GM21576 (cell line): ENCODE measurements at regions not wholly inside any gene's neighbourhood (a gene's known extent, or its start where the extent isn't known, plus 50 kb on each side); places are given as distances from the start of the nearest gene placed in this dataset.
"Not testable (repeated sequence)": the region's sequence is repeated elsewhere in the genome, so short reads cannot be mapped to it uniquely, and the experiment has no call there.

Experiments
- ATAC-seq: cut with Tn5 transposase; IDR thresholded peaks from one replicate; pipeline ENCODE4 v1.9.1; 2021; ENCODE audit warnings: mild to moderate bottlenecking, moderate library complexity; ENCODE audit not compliant: unreplicated experiment

DNA sequence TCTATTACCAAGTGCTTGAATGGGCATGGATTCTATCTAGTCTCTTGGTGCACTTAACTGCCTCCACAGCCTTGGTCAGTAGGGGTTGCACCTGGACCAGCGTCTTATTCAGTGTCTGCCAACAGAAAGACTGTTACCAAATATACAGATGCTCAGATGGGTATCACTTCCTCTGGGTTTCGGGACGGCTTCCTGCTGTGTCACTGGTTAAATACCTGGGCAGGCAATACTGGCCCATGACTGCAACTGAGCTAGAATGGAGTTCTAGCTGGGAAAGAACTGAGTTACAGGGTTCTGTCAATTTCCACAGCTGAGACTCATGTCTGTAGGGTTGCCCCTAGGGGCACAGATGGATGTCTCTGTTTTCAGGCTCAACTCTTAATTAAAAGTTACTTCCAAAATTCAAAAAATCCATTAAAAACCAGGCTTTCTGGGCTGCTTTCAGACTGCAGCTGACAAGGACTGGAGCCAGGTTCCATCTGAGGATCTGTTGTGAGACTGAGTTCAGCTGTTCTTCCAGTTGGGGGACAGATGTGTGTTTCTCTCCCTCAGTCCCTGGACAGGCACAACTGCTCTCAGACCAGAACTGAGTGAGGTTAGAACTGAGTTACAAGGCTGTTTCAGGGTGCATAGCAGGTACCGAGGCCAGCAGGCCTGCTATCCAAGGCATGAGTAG is 789.6 kb upstream of the SLC8A1 start:
- ATAC-seq, result no peak

DNA sequence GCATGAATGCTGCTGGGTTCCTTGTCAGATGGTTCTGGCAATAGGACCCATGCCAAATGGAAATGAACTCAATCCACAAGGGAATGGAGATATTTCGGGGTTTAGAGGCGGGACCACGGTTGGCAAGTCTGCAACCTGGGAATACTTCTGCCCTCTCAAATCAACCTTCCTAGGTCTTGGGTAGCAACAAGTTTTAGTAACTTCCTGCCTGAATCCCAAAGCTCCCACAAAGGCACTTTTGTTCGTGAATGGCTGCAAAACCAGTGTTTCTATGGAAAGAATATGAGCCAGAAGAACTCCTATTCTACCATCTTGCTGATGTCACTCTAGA is 790.1 kb upstream of the SLC8A1 start:
- no peak for ATAC-seq

DNA sequence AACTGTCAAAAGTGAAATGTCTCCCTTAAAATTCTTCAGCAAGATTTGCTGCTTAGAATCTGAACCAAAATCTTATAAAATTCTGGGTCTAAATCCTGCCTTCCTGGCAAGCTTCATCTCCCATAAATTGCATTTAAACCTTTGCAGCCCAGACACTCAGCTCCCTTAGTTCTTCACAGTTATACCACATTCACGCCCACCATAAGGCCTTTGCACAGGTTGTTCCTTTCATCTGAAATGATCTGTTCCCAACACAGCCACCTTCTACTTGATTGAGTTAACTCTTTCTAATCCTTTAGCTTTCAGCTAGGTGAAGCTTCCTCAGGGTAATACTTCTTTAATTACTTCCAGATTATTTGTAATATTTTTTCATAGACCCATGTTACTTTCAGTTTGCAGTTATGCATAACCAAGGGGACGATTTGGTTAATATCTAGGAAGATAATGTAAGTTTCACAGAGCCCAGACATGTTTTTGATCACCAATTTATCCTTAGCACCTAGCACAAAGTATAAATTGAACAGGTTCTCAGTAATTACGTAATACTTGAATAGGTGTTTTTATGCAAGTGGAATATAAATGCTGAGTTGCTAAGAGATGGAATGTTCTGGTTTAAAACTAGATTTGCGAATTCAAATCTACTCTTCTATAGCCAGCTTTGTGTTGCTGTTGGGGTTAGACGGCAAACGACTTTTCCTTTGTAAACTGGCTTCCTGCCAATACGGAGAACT is 779.7 kb upstream of the PKDCC start:
- no peak for ATAC-seq

GRCh38 chr2:41283079-41283775 is 764.6 kb upstream of the PKDCC start:
- ATAC-seq, result no peak

DNA sequence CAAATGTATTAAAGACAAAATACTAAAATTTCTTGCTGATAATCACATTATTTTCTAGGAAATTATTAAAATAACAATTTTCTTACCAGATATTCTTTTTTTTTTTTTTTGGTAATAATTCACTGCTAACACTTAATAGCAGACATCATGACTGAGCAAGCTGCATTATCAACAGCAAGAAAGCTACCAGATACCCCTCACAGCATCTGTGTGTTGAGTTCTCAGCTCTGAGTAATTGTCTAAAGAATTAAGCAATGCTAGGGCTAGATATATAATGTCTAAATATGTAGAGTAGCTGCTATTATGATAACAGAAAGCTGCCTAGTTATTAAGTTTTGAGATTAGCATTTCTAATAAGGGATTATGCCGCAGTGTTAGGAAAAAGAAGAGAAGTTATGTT is 754.3 kb upstream of the PKDCC start:
- no peak for ATAC-seq

GRCh38 chr2:41294331-41294730 is 753.5 kb upstream of the PKDCC start:
- no peak for ATAC-seq

DNA sequence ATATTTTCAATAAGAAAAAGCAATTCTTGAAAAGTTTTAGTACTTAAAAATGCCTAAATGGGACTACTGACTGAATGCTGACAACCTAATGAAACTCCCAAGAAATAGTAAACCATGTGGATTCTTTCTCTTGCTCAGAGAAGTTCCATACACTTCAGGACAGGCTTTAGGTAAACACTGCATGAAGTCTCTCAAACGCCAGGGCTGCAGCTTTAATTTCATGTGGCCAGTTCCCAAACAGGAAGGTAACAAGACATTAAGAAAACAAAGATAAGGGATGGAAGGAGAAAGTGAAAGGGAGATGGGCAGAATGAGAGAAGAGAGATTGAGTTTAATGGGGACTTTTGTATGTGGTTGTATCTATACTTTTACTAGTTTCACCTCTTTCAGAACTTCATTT is 734.7 kb upstream of the PKDCC start:
- ATAC-seq, result no peak

GRCh38 chr2:41314511-41315070 is 733.2 kb upstream of the PKDCC start:
- no peak for ATAC-seq

GRCh38 chr2:41319437-41319836 is 728.4 kb upstream of the PKDCC start:
- ATAC-seq, result no peak

GRCh38 chr2:41320491-41320890 is 727.3 kb upstream of the PKDCC start:
- ATAC-seq, result no peak

DNA sequence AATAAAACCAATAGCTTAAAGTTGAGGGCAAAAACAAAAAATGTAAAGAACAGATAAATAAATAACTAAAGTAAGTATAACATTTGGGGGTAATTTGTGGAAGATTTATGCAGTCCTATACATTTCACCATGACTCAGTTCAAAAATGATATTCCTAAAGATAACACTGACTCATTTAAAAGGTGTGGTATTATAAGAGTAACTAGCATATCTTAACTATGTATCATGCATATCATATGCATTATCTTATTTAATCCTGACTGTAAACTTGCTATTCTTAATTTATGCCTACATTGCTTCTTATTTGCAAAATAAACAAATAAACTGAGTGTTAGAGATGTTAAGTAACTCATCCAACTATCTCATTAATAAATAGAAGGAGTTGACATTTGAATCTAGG is 726.5 kb upstream of the PKDCC start:
- no peak for ATAC-seq

DNA sequence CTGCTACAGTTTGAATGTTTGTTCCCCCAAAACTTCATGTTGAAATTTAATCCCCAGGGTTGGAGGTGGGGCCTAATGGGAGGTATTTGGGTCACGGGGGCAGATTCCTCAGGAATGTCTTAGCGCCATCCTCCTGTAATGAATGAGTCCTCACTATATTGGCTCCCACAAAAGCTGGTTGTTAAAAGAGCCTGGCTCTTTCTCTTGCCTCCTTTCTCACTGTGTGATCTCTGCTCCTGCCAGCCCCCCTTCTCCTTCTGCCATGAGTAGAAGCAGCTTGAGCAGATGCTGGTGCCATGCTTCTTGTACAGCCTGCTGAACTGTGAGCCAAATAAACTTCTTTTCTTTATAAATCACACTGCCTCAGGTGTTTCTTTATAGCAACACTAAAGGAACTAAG is 721.0 kb upstream of the PKDCC start:
- no peak for ATAC-seq

- no peak for ATAC-seq
Measured at GRCh38 chr2:41329040-41329439, 718.8 kb upstream of the PKDCC start.

DNA sequence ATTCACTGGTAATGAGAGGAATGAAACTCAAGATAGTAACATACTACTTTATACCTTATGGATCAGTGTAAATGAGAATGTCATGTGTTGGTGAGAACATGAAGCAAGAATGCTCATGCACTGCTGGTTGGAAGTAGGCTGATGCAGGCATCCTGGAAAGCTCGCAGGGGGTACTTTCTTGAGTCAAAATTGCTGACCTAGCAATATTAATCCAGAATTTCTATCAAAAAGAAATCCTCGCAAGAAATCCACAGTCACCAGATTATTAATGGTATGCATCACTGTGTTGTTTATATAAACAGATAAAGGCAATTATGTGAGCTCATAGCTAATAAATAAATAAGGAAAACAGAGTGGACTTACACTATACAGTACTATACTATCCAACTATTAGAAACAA is 713.7 kb upstream of the PKDCC start:
- no peak for ATAC-seq

DNA sequence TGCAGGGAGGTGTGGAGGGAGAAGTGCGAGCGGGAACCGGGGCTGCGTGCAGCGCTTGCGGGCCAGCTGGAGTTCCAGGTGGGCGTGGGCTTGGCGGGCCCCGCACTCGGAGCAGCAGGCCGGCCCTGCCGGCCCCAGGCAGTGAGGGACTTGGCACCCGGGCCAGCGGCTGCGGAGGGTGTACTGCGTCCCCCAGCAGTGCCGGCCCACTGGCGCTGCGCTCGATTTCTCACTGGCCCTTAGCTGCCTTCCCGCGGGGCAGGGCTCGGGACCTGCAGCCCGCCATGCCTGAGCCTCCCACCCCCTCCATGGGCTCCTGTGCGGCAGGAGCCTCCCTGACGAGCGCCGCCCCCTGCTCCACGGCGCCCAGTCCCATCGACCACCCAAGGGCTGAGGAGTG is 712.2 kb upstream of the PKDCC start:
- not testable (repeated sequence) for ATAC-seq

- ATAC-seq, result no peak
Measured at GRCh38 chr2:41337956-41338355, 709.9 kb upstream of the PKDCC start.

DNA sequence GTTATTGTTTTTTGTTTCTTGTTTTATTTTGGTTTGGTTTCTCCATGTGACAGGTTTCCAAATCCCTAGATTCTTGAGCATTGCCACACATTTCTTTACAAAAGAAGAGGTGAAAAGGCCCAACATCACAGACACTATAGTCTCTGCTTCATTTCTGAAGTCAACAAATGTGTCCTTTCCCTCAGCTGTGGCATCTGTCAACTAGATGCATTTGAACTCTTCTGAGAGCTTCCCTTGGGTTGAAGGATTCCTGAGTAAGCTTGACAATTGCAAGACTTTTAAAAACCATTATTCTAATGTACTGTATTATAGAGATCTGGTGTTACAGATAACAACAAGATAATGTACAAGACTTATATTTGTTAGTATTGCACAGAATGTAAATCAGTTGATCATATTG is 703.3 kb upstream of the PKDCC start:
- ATAC-seq, result no peak

DNA sequence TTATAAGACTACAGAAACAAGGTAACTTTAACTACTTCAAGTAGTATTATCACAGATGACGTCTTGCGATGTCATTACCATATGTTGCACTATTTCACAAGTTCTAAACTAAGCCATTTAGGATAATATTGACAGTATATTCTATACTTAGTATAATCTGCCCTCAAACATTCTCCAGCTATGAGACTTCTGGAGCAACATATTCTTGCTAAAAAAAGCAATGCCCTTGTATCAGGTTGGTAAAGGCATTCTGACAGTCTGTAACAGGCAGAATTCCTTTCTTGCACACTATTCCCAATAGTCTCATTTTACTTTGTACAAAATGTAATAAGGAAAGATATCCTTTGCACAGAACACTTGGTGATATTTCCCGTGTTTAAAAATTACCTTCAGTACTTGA is 694.8 kb upstream of the PKDCC start:
- no peak for ATAC-seq

GRCh38 chr2:41355794-41356193 is 692.0 kb upstream of the PKDCC start:
- no peak for ATAC-seq

DNA sequence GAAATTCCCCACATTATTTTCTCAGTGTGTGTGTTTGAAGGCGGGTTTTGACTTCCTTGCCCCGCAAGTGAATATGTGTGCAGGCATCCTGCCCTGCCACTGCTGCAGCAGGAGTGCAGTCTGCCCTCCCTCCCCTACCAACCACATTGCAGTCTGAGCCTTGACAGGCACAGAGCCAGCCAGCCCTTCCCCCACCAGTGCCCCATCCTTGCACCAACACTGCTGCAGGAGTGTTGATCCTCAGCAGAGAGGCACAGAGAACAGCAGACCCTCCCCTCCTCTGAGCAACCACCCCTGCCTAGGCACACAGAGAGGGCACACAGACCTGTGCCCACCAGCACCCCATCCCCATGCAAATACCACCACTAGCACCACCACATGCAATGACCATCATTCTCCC is 683.0 kb upstream of the PKDCC start:
- no peak for ATAC-seq

DNA sequence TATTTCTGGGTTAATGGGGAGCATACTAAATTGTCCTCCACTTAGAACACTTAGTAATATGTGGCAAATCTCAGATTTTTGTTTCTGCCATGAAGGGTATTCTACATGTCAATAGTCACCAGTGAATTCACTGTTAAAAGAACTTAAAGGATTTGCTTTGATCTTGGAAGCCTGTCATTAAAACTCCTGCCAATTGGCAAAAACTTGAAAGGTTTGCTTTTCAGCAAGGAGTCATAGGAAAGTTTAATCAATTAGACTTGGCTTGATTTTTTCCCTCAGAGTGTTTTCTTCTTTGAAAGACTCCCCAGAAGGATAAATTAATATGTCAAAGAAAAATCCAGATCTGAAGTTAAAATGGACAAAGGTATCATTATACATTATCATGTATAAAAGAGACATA is 671.9 kb upstream of the PKDCC start:
- no peak for ATAC-seq

DNA sequence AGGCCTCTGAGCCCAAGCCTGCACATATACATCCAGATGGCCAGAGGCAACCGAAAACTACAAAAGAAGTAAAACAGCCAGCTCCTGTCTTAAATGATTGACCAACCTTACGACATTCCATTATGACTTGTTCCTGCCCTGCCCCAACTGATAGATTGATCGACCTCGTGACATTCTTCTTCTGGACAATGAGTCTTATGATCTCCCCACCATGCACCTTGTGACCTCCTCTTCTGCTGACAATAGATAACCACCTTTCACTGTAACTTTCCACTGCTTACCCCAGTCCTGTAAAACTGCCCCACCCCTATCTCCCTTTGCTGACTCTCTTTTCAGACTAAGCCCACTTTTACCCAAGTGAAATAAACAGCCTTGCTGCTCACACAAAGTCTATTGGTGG is 670.0 kb upstream of the PKDCC start:
- no peak for ATAC-seq
